ENCODE measurements at regions not wholly inside any gene's neighbourhood (a gene's known extent, or its start where the extent isn't known, plus 50 kb on each side); places are given as distances from the start of the nearest gene placed in this dataset.

GRCh38 chr6:22071270-22072041, 225.4 kb downstream of the PRL start:
- TF ChIP-seq EZH2 (IDR thresholded peaks at IDR 0.05; ENCODE audit: insufficient read depth, poor library complexity, severe bottlenecking) (no peak), EZH2phosphoT487 (IDR thresholded peaks at IDR 0.05; ENCODE audit: insufficient read depth, low read depth) (no peak)
